ENCODE measurements at regions not wholly inside any gene's neighbourhood (a gene's known extent, or its start where the extent isn't known, plus 50 kb on each side); places are given as distances from the start of the nearest gene placed in this dataset.

- Histone ChIP-seq H3K18ac (ENCODE audit: extremely low read depth, low read length) (no peak overlapping the region), H3K27ac (ENCODE audit: low read depth, low read length) (no peak overlapping the region), H2BK120ac (replicated peaks; ENCODE audit: low read depth, low read length) (no peak overlapping the region), H4K8ac (ENCODE audit: extremely low read depth, insufficient read depth, low read length) (no peak overlapping the region), H3K23ac (ENCODE audit: insufficient read length) (no peak overlapping the region), H2BK12ac (ENCODE audit: low read depth, low read length) (no peak overlapping the region), H4K20me1 (replicated peaks in 1 of 2; ENCODE audit: control insufficient read depth in 1 of 2, insufficient read depth in 2 of 2, low read length in 2 of 2) (no peaks in the 10 kb centered on the region), H3K4me1 (replicated peaks in 1 of 4; ENCODE audit: control insufficient read depth in 3 of 4, insufficient read depth in 4 of 4, low read length in 3 of 4) (no peaks in the 10 kb centered on the region), H2BK15ac (ENCODE audit: low read length) (no peak overlapping the region), H2BK20ac (ENCODE audit: low read length) (no peak overlapping the region), H3K79me2 (ENCODE audit: control insufficient read depth in 1 of 2, insufficient read depth in 2 of 2, low read length in 2 of 2) (no peaks in the 10 kb centered on the region), H3K4me3 (ENCODE audit: extremely low read depth in 1 of 4, insufficient read depth in 2 of 4, low read depth in 3 of 4, low read length in 4 of 4) (no peak overlapping the region), H3K23me2 (ENCODE audit: low read depth, low read length) (no peaks in the 10 kb centered on the region), H4K91ac (replicated peaks; ENCODE audit: insufficient read length, low read length) (no peak overlapping the region), H3K36me3 (ENCODE audit: control insufficient read depth in 2 of 4, insufficient read depth in 4 of 4, low read length in 3 of 4) (no peaks in the 10 kb centered on the region), H2AK5ac (ENCODE audit: low read depth, low read length) (no peak overlapping the region), H3K9me3 (ENCODE audit: insufficient read depth in 2 of 2, low read depth in 1 of 2, low read length in 1 of 2) (peaks cover 4 to 6% of the 10 kb centered on the region in 2 experiments; a peak in 3 of 4 replicates), H3K9ac (replicated peaks in 1 of 4; ENCODE audit: extremely low read depth in 1 of 4, low read depth in 3 of 4, low read length in 3 of 4) (no peak overlapping the region), H3K4me2 (ENCODE audit: insufficient read depth in 1 of 2, low read depth in 2 of 2, low read length in 2 of 2) (no peak overlapping the region), H2AFZ (ENCODE audit: low read length) (no peak overlapping the region), H2BK5ac (ENCODE audit: low read depth, low read length) (no peak overlapping the region), H3K27me3 (replicated peaks in 1 of 4; ENCODE audit: control insufficient read depth in 3 of 4, extremely low read depth in 1 of 4, insufficient read depth in 3 of 4, low read length in 3 of 4) (no peaks in the 10 kb centered on the region), H4K5ac (ENCODE audit: insufficient read length, low read depth, low read length) (no peak overlapping the region), H3K79me1 (ENCODE audit: low read depth, low read length) (no peaks in the 10 kb centered on the region), H3K14ac (ENCODE audit: insufficient read length) (no peak overlapping the region), H3K4ac (replicated peaks; ENCODE audit: insufficient read length, low read depth, low read length) (no peak overlapping the region), H3K56ac (replicated peaks; ENCODE audit: insufficient read length, low read depth, low read length) (no peak overlapping the region)
- no peak for TF ChIP-seq CREB1 (IDR thresholded peaks at IDR 0.05)
- TF ChIP-seq, protein P1, sequence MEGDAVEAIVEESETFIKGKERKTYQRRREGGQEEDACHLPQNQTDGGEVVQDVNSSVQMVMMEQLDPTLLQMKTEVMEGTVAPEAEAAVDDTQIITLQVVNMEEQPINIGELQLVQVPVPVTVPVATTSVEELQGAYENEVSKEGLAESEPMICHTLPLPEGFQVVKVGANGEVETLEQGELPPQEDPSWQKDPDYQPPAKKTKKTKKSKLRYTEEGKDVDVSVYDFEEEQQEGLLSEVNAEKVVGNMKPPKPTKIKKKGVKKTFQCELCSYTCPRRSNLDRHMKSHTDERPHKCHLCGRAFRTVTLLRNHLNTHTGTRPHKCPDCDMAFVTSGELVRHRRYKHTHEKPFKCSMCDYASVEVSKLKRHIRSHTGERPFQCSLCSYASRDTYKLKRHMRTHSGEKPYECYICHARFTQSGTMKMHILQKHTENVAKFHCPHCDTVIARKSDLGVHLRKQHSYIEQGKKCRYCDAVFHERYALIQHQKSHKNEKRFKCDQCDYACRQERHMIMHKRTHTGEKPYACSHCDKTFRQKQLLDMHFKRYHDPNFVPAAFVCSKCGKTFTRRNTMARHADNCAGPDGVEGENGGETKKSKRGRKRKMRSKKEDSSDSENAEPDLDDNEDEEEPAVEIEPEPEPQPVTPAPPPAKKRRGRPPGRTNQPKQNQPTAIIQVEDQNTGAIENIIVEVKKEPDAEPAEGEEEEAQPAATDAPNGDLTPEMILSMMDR (IDR thresholded peaks at IDR 0.05; ENCODE audit: control extremely low read depth in 1 of 3, insufficient read depth in 1 of 3, low read depth in 1 of 3, low read length in 3 of 3), result peak in 2 of 3 experiments; percentile 2 to 49; a peak in 2 of 4 replicates
- TF ChIP-seq, protein P2, sequence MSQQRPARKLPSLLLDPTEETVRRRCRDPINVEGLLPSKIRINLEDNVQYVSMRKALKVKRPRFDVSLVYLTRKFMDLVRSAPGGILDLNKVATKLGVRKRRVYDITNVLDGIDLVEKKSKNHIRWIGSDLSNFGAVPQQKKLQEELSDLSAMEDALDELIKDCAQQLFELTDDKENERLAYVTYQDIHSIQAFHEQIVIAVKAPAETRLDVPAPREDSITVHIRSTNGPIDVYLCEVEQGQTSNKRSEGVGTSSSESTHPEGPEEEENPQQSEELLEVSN (IDR thresholded peaks at IDR 0.05), result no peak
- TF ChIP-seq RAD21 (IDR thresholded peaks at IDR 0.05 in 1 of 2, conservative IDR thresholded peaks at IDR 0.05 in 1 of 2; ENCODE audit: low read depth in 2 of 2, low read length in 2 of 2), result peak; percentile 38 to 39; a peak in 3 of 4 replicates
- no peak for TF ChIP-seq SIX5 (IDR thresholded peaks at IDR 0.05; ENCODE audit: low read depth, low read length)
- no peak for FAIRE-seq
- DNase-seq (ENCODE audit: low read depth in 1 of 2, low spot score in 2 of 2), result no peak
- CTCF ChIA-PET (ENCODE audit: partially characterized antibody), result interaction anchor here (0.7 to 1.6 kb wide), 4 partner anchors 9 to 840 kb away, joined by 3 to 5 read pairs (median 4); no protein-coding TSS in a partner anchor
- POLR2A ChIA-PET (ENCODE audit: partially characterized antibody), result no interaction called here
- 73% methylated on average over 3 of the region's 3 CpGs; no CpG with 5 or more reads in 1 of the 2 experiments for WGBS, 2 experiments (ENCODE audit: extremely low coverage in 1 of 2, insufficient coverage in 1 of 2, insufficient read length in 1 of 2, insufficient replicate concordance in 2 of 2, low coverage in 1 of 2, low lambda C conversion rate in 2 of 2, missing lambda C conversion rate in 1 of 2)
These were observed 165.3 kb upstream of the CTNNB1 start for GRCh38 chr3:41033956-41034519.
